ENCODE measurements at regions not wholly inside any gene's neighbourhood (a gene's known extent, or its start where the extent isn't known, plus 50 kb on each side); places are given as distances from the start of the nearest gene placed in this dataset.
"Not testable (repeated sequence)": the region's sequence is repeated elsewhere in the genome, so short reads cannot be mapped to it uniquely, and the experiment has no call there.

GRCh38 chr6:111944541-111944940 lies 71.3 kb upstream of the FYN start:
- Histone ChIP-seq H3K4me3 (ENCODE audit: low read length) (no peak overlapping the region), H3K79me2 (replicated peaks; ENCODE audit: insufficient read depth, low read length) (no peaks in the 10 kb centered on the region), H3K9ac (ENCODE audit: low read length) (no peak overlapping the region), H3K36me3 (ENCODE audit: insufficient read depth, low read length) (no peaks in the 10 kb centered on the region), H3F3A (ENCODE audit: insufficient read depth, low read length, poor library complexity, severe bottlenecking) (no peaks in the 10 kb centered on the region), H3K27me3 (ENCODE audit: insufficient read depth, low read depth, low read length) (no peaks in the 10 kb centered on the region), H3K27ac (ENCODE audit: low read length) (no peak overlapping the region), H4K20me1 (ENCODE audit: insufficient read depth) (no peaks in the 10 kb centered on the region), H3K9me3 (ENCODE audit: low read length) (no peaks in the 10 kb centered on the region), H2AFZ (ENCODE audit: low read depth, low read length) (no peak overlapping the region), H3K9me2 (ENCODE audit: insufficient read depth, low read length) (no peaks in the 10 kb centered on the region), H3K4me2 (ENCODE audit: low read length) (no peak overlapping the region)
- TF ChIP-seq REST (IDR thresholded peaks at IDR 0.05; ENCODE audit: borderline replicate concordance) (no peak), CTCF (IDR thresholded peaks at IDR 0.05; ENCODE audit: poor library complexity, severe bottlenecking) (no peak), SMC3 (conservative IDR thresholded peaks at IDR 0.05; ENCODE audit: poor library complexity) (no peak), MXI1 (conservative IDR thresholded peaks at IDR 0.05; ENCODE audit: poor library complexity, severe bottlenecking) (no peak), TAF1 (IDR thresholded peaks at IDR 0.05; ENCODE audit: low read depth) (no peak), EZH2 (IDR thresholded peaks at IDR 0.05; ENCODE audit: borderline replicate concordance, insufficient read depth, low read length, poor library complexity, severe bottlenecking) (no peak), POLR2AphosphoS5 (IDR thresholded peaks at IDR 0.05) (no peak), RAD21 (conservative IDR thresholded peaks at IDR 0.05) (no peak), EP300 (conservative IDR thresholded peaks at IDR 0.05; ENCODE audit: poor library complexity, severe bottlenecking) (no peak)

- Histone ChIP-seq H3K36me3 (ENCODE audit: insufficient read depth, low read length) (no peaks in the 10 kb centered on the region), H3F3A (ENCODE audit: insufficient read depth, low read length, poor library complexity, severe bottlenecking) (no peaks in the 10 kb centered on the region), H3K9me2 (ENCODE audit: insufficient read depth, low read length) (no peaks in the 10 kb centered on the region), H3K9me3 (ENCODE audit: low read length) (no peaks in the 10 kb centered on the region), H3K4me2 (ENCODE audit: low read length) (no peak overlapping the region), H3K4me3 (ENCODE audit: low read length) (no peak overlapping the region), H3K27me3 (ENCODE audit: insufficient read depth, low read depth, low read length) (no peaks in the 10 kb centered on the region), H3K79me2 (replicated peaks; ENCODE audit: insufficient read depth, low read length) (no peaks in the 10 kb centered on the region), H3K9ac (ENCODE audit: low read length) (no peak overlapping the region), H2AFZ (ENCODE audit: low read depth, low read length) (no peak overlapping the region), H4K20me1 (ENCODE audit: insufficient read depth) (no peaks in the 10 kb centered on the region), H3K27ac (ENCODE audit: low read length) (no peak overlapping the region)
- no peak for TF ChIP-seq CTCF (IDR thresholded peaks at IDR 0.05; ENCODE audit: poor library complexity, severe bottlenecking)
- TF ChIP-seq EZH2 (IDR thresholded peaks at IDR 0.05; ENCODE audit: borderline replicate concordance, insufficient read depth, low read length, poor library complexity, severe bottlenecking), result no peak
- no peak for TF ChIP-seq RAD21 (conservative IDR thresholded peaks at IDR 0.05)
- no peak for TF ChIP-seq MXI1 (conservative IDR thresholded peaks at IDR 0.05; ENCODE audit: poor library complexity, severe bottlenecking)
- TF ChIP-seq POLR2AphosphoS5 (IDR thresholded peaks at IDR 0.05), result no peak
- TF ChIP-seq REST (IDR thresholded peaks at IDR 0.05; ENCODE audit: borderline replicate concordance), result no peak
Observed at GRCh38 chr6:111949546-111949945, 76.3 kb upstream of the FYN start.

GRCh38 chr6:111949984-111950383 lies 76.7 kb upstream of the FYN start:
- not testable (repeated sequence) for H3K4me3 ChIP-seq (ENCODE audit: low read length); H4K20me1 ChIP-seq (ENCODE audit: insufficient read depth); H2AFZ ChIP-seq (ENCODE audit: low read depth, low read length); H3F3A ChIP-seq (ENCODE audit: insufficient read depth, low read length, poor library complexity, severe bottlenecking); H3K36me3 ChIP-seq (ENCODE audit: insufficient read depth, low read length); H3K9me3 ChIP-seq (ENCODE audit: low read length); H3K27me3 ChIP-seq (ENCODE audit: insufficient read depth, low read depth, low read length); H3K4me2 ChIP-seq (ENCODE audit: low read length); H3K9ac ChIP-seq (ENCODE audit: low read length); H3K9me2 ChIP-seq (ENCODE audit: insufficient read depth, low read length); H3K79me2 ChIP-seq (replicated peaks; ENCODE audit: insufficient read depth, low read length); H3K27ac ChIP-seq (ENCODE audit: low read length)
